ENCODE measurements at regions not wholly inside any gene's neighbourhood (a gene's known extent, or its start where the extent isn't known, plus 50 kb on each side); places are given as distances from the start of the nearest gene placed in this dataset.

DNA sequence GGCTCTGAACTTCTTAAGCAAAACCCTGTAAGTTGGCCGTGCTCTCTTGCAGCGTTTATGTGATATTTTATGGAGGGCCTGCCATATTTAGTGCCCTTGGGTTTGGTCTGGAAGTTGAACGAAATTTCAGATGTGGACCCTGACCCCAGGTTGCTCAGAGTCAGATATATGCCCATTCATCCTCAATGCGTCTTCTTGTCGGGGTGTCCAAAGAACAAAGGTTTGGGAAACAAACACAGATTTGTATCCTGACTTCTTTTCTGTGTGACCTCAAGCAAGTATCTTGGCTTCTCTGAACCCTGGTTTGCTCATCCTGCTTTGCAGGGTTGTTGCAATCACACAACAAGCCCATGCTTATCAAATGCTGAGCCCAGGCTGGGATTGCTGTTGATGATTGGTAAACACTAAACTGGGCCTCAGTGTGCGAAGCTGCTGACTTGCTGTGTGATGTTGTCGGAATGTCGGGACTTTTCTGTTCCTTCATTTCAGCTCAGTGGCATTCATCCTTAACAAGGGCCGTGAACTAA lies 103.5 kb upstream of the PTPN1 start:
- ChIA-PET CTCF (interaction anchor here (1.4 kb wide), 1 partner anchor 10 kb away, joined by 3 read pairs; no protein-coding TSS in a partner anchor), POLR2A (no interaction called here)
- Histone ChIP-seq H3K4me3 (ENCODE audit: control insufficient read depth in 1 of 7, extremely low read depth in 1 of 7, insufficient read depth in 4 of 7, low read depth in 2 of 7, low read length in 6 of 7) (no peak overlapping the region), H3K9me3 (ENCODE audit: control extremely low read depth in 1 of 5, control insufficient read depth in 4 of 5, insufficient read depth in 2 of 5, low read depth in 1 of 5, low read length in 4 of 5) (peaks cover 0 to 2% (median 0%) of the 10 kb centered on the region in 5 experiments), H3K36me3 (ENCODE audit: control insufficient read depth in 4 of 4, insufficient read depth in 4 of 4, low read length in 3 of 4) (no peaks in the 10 kb centered on the region), H3K27me3 (replicated peaks in 2 of 5; ENCODE audit: control insufficient read depth in 4 of 5, insufficient read depth in 5 of 5, low read length in 4 of 5) (peaks cover 0 to 2% (median 0%) of the 10 kb centered on the region in 5 experiments), H3K4me1 (ENCODE audit: control extremely low read depth in 1 of 4, control insufficient read depth in 4 of 4, insufficient read depth in 4 of 4, low read length in 3 of 4) (peaks cover 0 to 4% (median 3%) of the 10 kb centered on the region in 4 experiments), H3K27ac (ENCODE audit: insufficient read depth in 1 of 2, low read depth in 1 of 2, low read length in 2 of 2, poor library complexity in 1 of 2, severe bottlenecking in 2 of 2) (no peak overlapping the region)
- no peak for DNase-seq
- 93% methylated on average over 9 of the region's 9 CpGs for WGBS (ENCODE audit: insufficient coverage)

DNA sequence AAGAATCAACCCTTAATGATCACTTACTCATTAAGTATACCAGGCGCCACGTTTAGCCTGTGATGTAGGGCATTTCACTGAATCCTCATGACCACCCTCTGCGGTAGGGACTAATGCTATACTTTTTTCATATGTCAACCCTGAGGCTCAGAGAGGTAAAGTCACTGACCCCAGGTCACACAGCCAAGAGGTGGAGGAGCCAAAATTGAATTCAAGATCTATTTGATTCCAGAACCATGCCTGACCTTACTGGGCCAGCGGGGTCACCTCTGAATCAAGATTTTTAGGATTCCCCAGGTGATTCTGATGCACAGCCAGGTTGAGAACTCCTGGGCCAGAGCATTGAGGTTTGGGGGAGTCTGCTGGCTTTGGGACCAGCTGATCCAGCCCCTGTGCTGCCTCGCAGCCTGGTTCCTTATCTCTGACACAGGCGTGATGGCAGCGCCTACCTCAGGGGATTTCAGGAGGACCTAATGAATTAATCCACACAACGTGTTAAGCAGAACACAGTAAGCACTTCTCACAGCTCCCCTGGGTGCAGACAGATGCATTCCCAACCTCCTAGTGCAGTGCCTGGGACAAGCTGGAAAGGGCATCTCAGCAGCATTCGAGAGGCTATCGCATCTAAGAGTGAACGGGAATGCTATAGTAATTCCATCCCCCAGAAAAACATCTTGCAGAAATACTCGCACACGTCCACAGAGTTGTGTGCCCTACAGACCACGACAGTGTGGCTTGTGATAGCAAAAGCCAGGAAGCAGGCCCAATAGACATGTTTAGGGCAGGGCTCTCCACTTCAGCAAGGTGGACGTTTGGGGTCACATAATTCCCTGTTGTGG lies 101.4 kb upstream of the PTPN1 start:
- no peak for DNase-seq
- CTCF ChIA-PET: no interaction called here
- H3K4me1 ChIP-seq (ENCODE audit: control extremely low read depth in 1 of 4, control insufficient read depth in 4 of 4, insufficient read depth in 4 of 4, low read length in 3 of 4): peaks cover 0 to 2% (median 0%) of the 10 kb centered on the region in 4 experiments
- H3K27me3 ChIP-seq (replicated peaks in 2 of 5; ENCODE audit: control insufficient read depth in 4 of 5, insufficient read depth in 5 of 5, low read length in 4 of 5): peaks cover 0 to 2% (median 0%) of the 10 kb centered on the region in 5 experiments
- WGBS (ENCODE audit: insufficient coverage): 86% methylated on average over 12 of the region's 15 CpGs
- POLR2A ChIA-PET: no interaction called here
- H3K4me3 ChIP-seq (ENCODE audit: control insufficient read depth in 1 of 7, extremely low read depth in 1 of 7, insufficient read depth in 4 of 7, low read depth in 2 of 7, low read length in 6 of 7): no peak overlapping the region
- peaks cover 0 to 4% (median 0%) of the 10 kb centered on the region in 5 experiments for H3K9me3 ChIP-seq (ENCODE audit: control extremely low read depth in 1 of 5, control insufficient read depth in 4 of 5, insufficient read depth in 2 of 5, low read depth in 1 of 5, low read length in 4 of 5)
- H3K36me3 ChIP-seq (ENCODE audit: control insufficient read depth in 4 of 4, insufficient read depth in 4 of 4, low read length in 3 of 4): no peaks in the 10 kb centered on the region
- H3K27ac ChIP-seq (ENCODE audit: insufficient read depth in 1 of 2, low read depth in 1 of 2, low read length in 2 of 2, poor library complexity in 1 of 2, severe bottlenecking in 2 of 2): no peak overlapping the region

DNA sequence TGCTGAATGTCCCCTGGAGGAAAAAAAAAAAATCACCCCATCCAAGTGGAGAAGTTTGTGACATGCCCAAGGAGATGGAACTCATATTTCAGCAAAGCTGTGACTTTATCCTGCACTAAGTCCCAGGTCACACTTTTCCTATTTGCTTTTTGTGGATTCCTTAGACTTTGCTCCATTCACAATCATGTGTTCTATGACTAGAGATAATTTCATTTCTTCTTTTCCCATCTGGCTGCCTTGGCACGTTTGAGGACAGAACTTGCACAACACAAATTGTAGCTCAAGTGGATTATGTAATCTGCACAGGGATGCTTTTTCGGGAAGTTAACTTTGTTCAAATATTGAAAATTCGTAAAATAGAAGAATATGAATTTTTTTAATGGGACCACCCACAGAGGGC lies 100.7 kb upstream of the PTPN1 start:
- Histone ChIP-seq H3K27me3 (replicated peaks in 2 of 5; ENCODE audit: control insufficient read depth in 4 of 5, insufficient read depth in 5 of 5, low read length in 4 of 5) (peaks cover 0 to 2% (median 0%) of the 10 kb centered on the region in 5 experiments), H3K4me1 (ENCODE audit: control extremely low read depth in 1 of 4, control insufficient read depth in 4 of 4, insufficient read depth in 4 of 4, low read length in 3 of 4) (no peaks in the 10 kb centered on the region), H3K36me3 (ENCODE audit: control insufficient read depth in 4 of 4, insufficient read depth in 4 of 4, low read length in 3 of 4) (no peaks in the 10 kb centered on the region), H3K9me3 (ENCODE audit: control extremely low read depth in 1 of 5, control insufficient read depth in 4 of 5, insufficient read depth in 2 of 5, low read depth in 1 of 5, low read length in 4 of 5) (peaks cover 0 to 5% (median 3%) of the 10 kb centered on the region in 5 experiments), H3K27ac (ENCODE audit: insufficient read depth in 1 of 2, low read depth in 1 of 2, low read length in 2 of 2, poor library complexity in 1 of 2, severe bottlenecking in 2 of 2) (no peak overlapping the region), H3K4me3 (ENCODE audit: control insufficient read depth in 1 of 7, extremely low read depth in 1 of 7, insufficient read depth in 4 of 7, low read depth in 2 of 7, low read length in 6 of 7) (no peak overlapping the region)
- POLR2A ChIA-PET: no interaction called here
- WGBS (ENCODE audit: insufficient coverage): 73% methylated on average over 3 of the region's 3 CpGs
- CTCF ChIA-PET: no interaction called here
- DNase-seq: no peak

DNA sequence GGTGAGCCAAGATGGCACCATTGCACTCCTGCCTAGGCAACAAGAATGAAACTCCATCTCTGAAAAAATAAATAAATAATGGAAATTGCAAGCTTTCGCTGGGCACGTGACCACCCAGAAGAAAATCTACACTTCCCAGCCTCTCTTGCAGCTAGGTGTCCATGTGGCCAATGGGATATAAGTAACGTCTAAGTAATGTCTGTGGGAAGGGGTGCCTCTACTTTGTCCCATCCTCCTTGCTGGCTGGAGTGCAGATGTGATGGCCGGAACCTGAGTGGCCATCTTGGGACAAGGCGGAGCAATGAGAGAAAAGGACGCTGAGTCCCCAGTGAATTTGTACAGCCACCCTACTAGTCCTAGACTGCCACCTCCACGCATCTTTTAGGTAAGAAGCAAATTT lies 99.8 kb upstream of the PTPN1 start:
- peaks cover 0 to 2% (median 0%) of the 10 kb centered on the region in 5 experiments for H3K27me3 ChIP-seq (replicated peaks in 2 of 5; ENCODE audit: control insufficient read depth in 4 of 5, insufficient read depth in 5 of 5, low read length in 4 of 5)
- ChIA-PET CTCF (interaction anchor here (0.7 to 0.9 kb wide), 3 partner anchors 13 to 97 kb away, joined by 3 read pairs; no protein-coding TSS in a partner anchor), POLR2A (no interaction called here)
- WGBS (ENCODE audit: insufficient coverage): 100% methylated on average over 4 of the region's 7 CpGs
- H3K4me3 ChIP-seq (ENCODE audit: control insufficient read depth in 1 of 7, extremely low read depth in 1 of 7, insufficient read depth in 4 of 7, low read depth in 2 of 7, low read length in 6 of 7): no peak overlapping the region
- H3K4me1 ChIP-seq (ENCODE audit: control extremely low read depth in 1 of 4, control insufficient read depth in 4 of 4, insufficient read depth in 4 of 4, low read length in 3 of 4): no peaks in the 10 kb centered on the region
- no peak overlapping the region for H3K27ac ChIP-seq (ENCODE audit: insufficient read depth in 1 of 2, low read depth in 1 of 2, low read length in 2 of 2, poor library complexity in 1 of 2, severe bottlenecking in 2 of 2)
- H3K36me3 ChIP-seq (ENCODE audit: control insufficient read depth in 4 of 4, insufficient read depth in 4 of 4, low read length in 3 of 4): no peaks in the 10 kb centered on the region
- H3K9me3 ChIP-seq (ENCODE audit: control extremely low read depth in 1 of 5, control insufficient read depth in 4 of 5, insufficient read depth in 2 of 5, low read depth in 1 of 5, low read length in 4 of 5): peaks cover 0 to 5% (median 3%) of the 10 kb centered on the region in 5 experiments
- DNase-seq: no peak

DNA sequence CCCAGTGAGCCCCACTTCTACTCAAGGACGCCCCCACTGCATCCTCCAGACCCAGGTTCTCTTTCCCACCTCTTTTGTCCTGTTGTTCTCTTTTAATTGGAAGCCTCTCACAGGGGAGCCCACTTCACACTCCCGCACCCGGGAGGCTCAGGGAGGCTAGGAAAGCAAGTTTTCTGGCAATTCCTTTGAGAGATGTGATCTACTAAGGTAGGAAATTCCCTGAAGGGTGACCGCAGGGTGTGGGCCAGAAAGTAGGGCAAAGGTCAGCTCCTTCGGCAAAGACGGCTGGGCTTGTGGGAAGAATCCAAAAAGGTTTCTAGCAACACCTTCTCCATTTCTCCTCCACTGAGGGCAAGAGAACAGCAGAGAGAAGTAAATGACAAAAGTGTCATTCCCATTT lies 98.1 kb upstream of the PTPN1 start:
- H3K36me3 ChIP-seq (ENCODE audit: control insufficient read depth in 4 of 4, insufficient read depth in 4 of 4, low read length in 3 of 4): no peaks in the 10 kb centered on the region
- H3K9me3 ChIP-seq (ENCODE audit: control extremely low read depth in 1 of 5, control insufficient read depth in 4 of 5, insufficient read depth in 2 of 5, low read depth in 1 of 5, low read length in 4 of 5): peaks cover 0 to 5% (median 3%) of the 10 kb centered on the region in 5 experiments
- H3K4me3 ChIP-seq (ENCODE audit: control insufficient read depth in 1 of 7, extremely low read depth in 1 of 7, insufficient read depth in 4 of 7, low read depth in 2 of 7, low read length in 6 of 7): no peak overlapping the region
- no peaks in the 10 kb centered on the region for H3K4me1 ChIP-seq (ENCODE audit: control extremely low read depth in 1 of 4, control insufficient read depth in 4 of 4, insufficient read depth in 4 of 4, low read length in 3 of 4)
- no peak overlapping the region for H3K27ac ChIP-seq (ENCODE audit: insufficient read depth in 1 of 2, low read depth in 1 of 2, low read length in 2 of 2, poor library complexity in 1 of 2, severe bottlenecking in 2 of 2)
- WGBS (ENCODE audit: insufficient coverage): 95% methylated on average over 4 of the region's 6 CpGs
- ChIA-PET CTCF (interaction anchor here (2.0 kb wide), 1 partner anchor 13 kb away, joined by 7 read pairs; no protein-coding TSS in a partner anchor), POLR2A (no interaction called here)
- H3K27me3 ChIP-seq (replicated peaks in 2 of 5; ENCODE audit: control insufficient read depth in 4 of 5, insufficient read depth in 5 of 5, low read length in 4 of 5): no peaks in the 10 kb centered on the region
- DNase-seq: no peak

DNA sequence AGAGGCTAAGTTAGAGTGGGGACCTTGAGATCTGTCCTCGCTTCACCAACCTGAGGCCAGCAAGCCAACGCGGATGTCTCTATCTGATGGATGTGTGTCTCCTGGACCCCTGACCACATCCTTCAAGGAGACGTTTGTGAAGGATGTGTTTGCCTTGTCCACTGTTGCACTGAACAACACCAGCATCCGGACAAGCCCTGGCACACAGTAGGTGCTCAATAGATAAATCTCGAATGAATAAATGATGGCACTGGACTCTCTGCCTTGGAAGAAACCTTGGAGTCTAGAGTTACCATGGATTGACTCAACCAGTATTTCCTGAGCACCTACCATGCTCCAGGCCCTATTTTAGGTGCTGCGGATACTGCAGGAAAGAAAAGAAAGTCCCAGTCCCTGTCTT lies 97.7 kb upstream of the PTPN1 start:
- CTCF ChIA-PET: interaction anchor here (2.0 kb wide), 1 partner anchor 13 kb away, joined by 7 read pairs; no protein-coding TSS in a partner anchor
- POLR2A ChIA-PET: no interaction called here

DNA sequence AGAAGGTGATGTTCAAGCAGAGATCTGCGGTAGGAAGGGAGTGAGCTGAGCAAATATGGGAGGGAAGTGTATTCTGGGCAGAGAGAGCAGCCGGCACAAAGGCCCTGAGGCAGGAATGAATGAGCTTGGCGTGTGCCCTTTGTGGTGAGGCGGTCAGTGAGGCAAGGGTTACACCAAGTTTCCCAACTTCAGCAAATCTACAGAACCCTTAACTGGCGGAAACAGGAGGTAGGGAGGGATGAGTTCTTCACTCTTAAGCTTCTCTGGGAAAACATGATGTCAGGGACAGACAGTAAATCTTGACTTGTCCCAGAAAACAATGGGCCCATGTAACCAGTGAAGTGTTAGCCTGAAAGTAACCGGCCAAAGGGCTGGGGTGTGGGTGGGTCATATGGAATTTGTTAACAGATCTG lies 97.1 kb upstream of the PTPN1 start:
- POLR2A ChIA-PET: no interaction called here
- DNase-seq: no peak
- H3K36me3 ChIP-seq (ENCODE audit: control insufficient read depth in 4 of 4, insufficient read depth in 4 of 4, low read length in 3 of 4): no peaks in the 10 kb centered on the region
- no peak overlapping the region for H3K27ac ChIP-seq (ENCODE audit: insufficient read depth in 1 of 2, low read depth in 1 of 2, low read length in 2 of 2, poor library complexity in 1 of 2, severe bottlenecking in 2 of 2)
- H3K27me3 ChIP-seq (replicated peaks in 2 of 5; ENCODE audit: control insufficient read depth in 4 of 5, insufficient read depth in 5 of 5, low read length in 4 of 5): no peaks in the 10 kb centered on the region
- no peak overlapping the region for H3K4me3 ChIP-seq (ENCODE audit: control insufficient read depth in 1 of 7, extremely low read depth in 1 of 7, insufficient read depth in 4 of 7, low read depth in 2 of 7, low read length in 6 of 7)
- CTCF ChIA-PET: no interaction called here
- H3K4me1 ChIP-seq (ENCODE audit: control extremely low read depth in 1 of 4, control insufficient read depth in 4 of 4, insufficient read depth in 4 of 4, low read length in 3 of 4): no peaks in the 10 kb centered on the region
- WGBS (ENCODE audit: insufficient coverage): 83% methylated on average over 1 of the region's 6 CpGs
- peaks cover 0 to 5% (median 3%) of the 10 kb centered on the region in 5 experiments for H3K9me3 ChIP-seq (ENCODE audit: control extremely low read depth in 1 of 5, control insufficient read depth in 4 of 5, insufficient read depth in 2 of 5, low read depth in 1 of 5, low read length in 4 of 5)

More for the DNA sequence above, 97.7 kb upstream of the PTPN1 start:
- no peaks in the 10 kb centered on the region for H3K36me3 ChIP-seq (ENCODE audit: control insufficient read depth in 4 of 4, insufficient read depth in 4 of 4, low read length in 3 of 4)
- WGBS (ENCODE audit: insufficient coverage): 95% methylated on average over 6 of the region's 7 CpGs
- no peak overlapping the region for H3K4me3 ChIP-seq (ENCODE audit: control insufficient read depth in 1 of 7, extremely low read depth in 1 of 7, insufficient read depth in 4 of 7, low read depth in 2 of 7, low read length in 6 of 7)
- peaks cover 0 to 5% (median 3%) of the 10 kb centered on the region in 5 experiments for H3K9me3 ChIP-seq (ENCODE audit: control extremely low read depth in 1 of 5, control insufficient read depth in 4 of 5, insufficient read depth in 2 of 5, low read depth in 1 of 5, low read length in 4 of 5)
- no peaks in the 10 kb centered on the region for H3K4me1 ChIP-seq (ENCODE audit: control extremely low read depth in 1 of 4, control insufficient read depth in 4 of 4, insufficient read depth in 4 of 4, low read length in 3 of 4)
- no peaks in the 10 kb centered on the region for H3K27me3 ChIP-seq (replicated peaks in 2 of 5; ENCODE audit: control insufficient read depth in 4 of 5, insufficient read depth in 5 of 5, low read length in 4 of 5)
- H3K27ac ChIP-seq (ENCODE audit: insufficient read depth in 1 of 2, low read depth in 1 of 2, low read length in 2 of 2, poor library complexity in 1 of 2, severe bottlenecking in 2 of 2): no peak overlapping the region
- DNase-seq: no peak

Measured in common myeloid progenitor, CD34-positive (primary cell).